ENCODE measurements at regions not wholly inside any gene's neighbourhood (a gene's known extent, or its start where the extent isn't known, plus 50 kb on each side); places are given as distances from the start of the nearest gene placed in this dataset.

DNA sequence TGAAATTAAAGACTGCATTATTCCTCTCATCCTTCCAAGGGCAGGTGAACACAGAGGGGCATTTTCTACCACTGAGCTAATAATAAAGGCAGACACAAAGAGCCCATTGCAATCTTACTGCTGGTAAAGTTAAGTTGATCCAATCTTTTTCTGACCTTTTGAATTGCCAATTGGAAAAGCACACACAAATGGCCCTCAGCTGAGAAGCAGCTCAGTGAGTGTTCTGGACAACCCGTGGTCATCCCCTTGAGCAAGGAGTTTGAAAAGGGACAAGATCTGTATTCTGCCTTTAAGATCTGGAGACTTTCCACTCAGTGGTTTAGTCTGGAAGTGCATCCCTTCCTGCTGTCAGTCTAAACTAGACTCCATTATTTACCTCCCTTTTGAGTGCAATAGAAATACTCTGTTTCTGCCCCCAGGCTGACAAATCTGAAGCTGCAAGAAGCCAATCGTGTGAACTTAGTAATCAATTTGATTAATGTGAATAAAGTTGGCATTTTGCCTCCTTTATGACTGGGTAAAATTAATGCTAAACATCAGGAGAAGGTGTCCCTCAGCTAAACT lies 835.7 kb downstream of the MAT2B start:
- TF ChIP-seq CTCF (IDR thresholded peaks at IDR 0.05; ENCODE audit: insufficient read depth, low read length, severe bottlenecking): no peak
- no peak overlapping the region for H3K4me3 ChIP-seq (ENCODE audit: low read depth, low read length)
- DNase-seq (ENCODE audit: low read depth) (no peak), FAIRE-seq (no peak)
- no peaks in the 10 kb centered on the region for H3K36me3 ChIP-seq (ENCODE audit: control insufficient read depth, insufficient read depth, low read length)
- H3K27me3 ChIP-seq (ENCODE audit: control insufficient read depth, insufficient read depth, low read length): no peaks in the 10 kb centered on the region

GRCh38 chr5:164345173-164345849 lies 839.9 kb downstream of the MAT2B start:
- H3K27me3 ChIP-seq (ENCODE audit: control insufficient read depth, insufficient read depth, low read length): no peaks in the 10 kb centered on the region
- FAIRE-seq (no peak), DNase-seq (ENCODE audit: low read depth) (peak; percentile 57)
- H3K36me3 ChIP-seq (ENCODE audit: control insufficient read depth, insufficient read depth, low read length): no peaks in the 10 kb centered on the region
- no peak for TF ChIP-seq CTCF (IDR thresholded peaks at IDR 0.05; ENCODE audit: insufficient read depth, low read length, severe bottlenecking)
- no peak overlapping the region for H3K4me3 ChIP-seq (ENCODE audit: low read depth, low read length)

DNA sequence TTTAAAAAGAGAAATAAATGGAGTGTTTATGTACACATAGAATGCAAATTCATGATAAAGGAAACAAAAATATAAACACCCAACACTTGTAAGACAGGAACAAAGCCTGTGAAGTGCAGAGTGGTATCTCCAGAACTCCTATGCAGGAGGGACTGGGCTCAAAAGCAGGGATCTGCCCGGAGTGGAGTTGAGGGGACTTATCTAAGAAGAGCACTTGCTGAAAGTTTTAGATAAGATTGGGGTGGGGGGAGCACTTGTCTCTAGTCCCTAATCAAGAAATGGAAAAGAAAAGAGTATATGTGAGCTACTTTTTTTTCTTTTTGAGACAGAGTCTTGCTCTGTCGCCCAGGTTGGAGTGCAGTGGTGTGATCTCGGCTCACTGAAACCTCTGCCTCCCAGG lies 840.4 kb downstream of the MAT2B start:
- no peaks in the 10 kb centered on the region for H3K27me3 ChIP-seq (ENCODE audit: control insufficient read depth, insufficient read depth, low read length)
- TF ChIP-seq CTCF (IDR thresholded peaks at IDR 0.05; ENCODE audit: insufficient read depth, low read length, severe bottlenecking): no peak
- H3K4me3 ChIP-seq (ENCODE audit: low read depth, low read length): no peak overlapping the region
- no peak for FAIRE-seq
- H3K36me3 ChIP-seq (ENCODE audit: control insufficient read depth, insufficient read depth, low read length): no peaks in the 10 kb centered on the region
- DNase-seq (ENCODE audit: low read depth): no peak

- DNase-seq (ENCODE audit: low read depth): no peak
- TF ChIP-seq CTCF (IDR thresholded peaks at IDR 0.05; ENCODE audit: insufficient read depth, low read length, severe bottlenecking): no peak
- Histone ChIP-seq H3K36me3 (ENCODE audit: control insufficient read depth, insufficient read depth, low read length) (no peaks in the 10 kb centered on the region), H3K27me3 (ENCODE audit: control insufficient read depth, insufficient read depth, low read length) (no peaks in the 10 kb centered on the region), H3K4me3 (ENCODE audit: low read depth, low read length) (no peak overlapping the region)
- FAIRE-seq: no peak
These were observed 841.6 kb downstream of the MAT2B start for GRCh38 chr5:164346785-164347630.

DNA sequence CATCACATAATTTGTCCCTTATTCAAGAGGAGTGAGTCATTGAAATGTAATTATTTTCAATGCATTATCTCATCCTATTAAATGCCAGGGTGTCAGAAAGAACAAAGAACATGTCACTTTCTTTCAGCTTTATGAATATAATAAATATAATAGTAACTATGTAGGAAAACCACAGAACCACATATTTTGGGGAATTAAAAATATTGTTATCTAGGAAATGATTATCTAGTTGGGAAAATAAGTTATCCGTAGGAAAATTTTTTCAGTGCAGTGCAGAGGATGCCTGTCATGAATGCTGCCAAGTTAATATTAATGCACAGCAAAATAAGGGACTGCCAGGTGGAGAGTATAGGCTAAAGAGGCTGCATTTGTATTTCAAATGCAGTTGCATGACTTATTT lies 844.8 kb downstream of the MAT2B start:
- Histone ChIP-seq H3K4me3 (ENCODE audit: low read depth, low read length) (no peak overlapping the region), H3K27me3 (ENCODE audit: control insufficient read depth, insufficient read depth, low read length) (no peaks in the 10 kb centered on the region), H3K36me3 (ENCODE audit: control insufficient read depth, insufficient read depth, low read length) (no peaks in the 10 kb centered on the region)
- FAIRE-seq (no peak), DNase-seq (ENCODE audit: low read depth) (no peak)
- TF ChIP-seq CTCF (IDR thresholded peaks at IDR 0.05; ENCODE audit: insufficient read depth, low read length, severe bottlenecking): no peak

Data from bronchial epithelial cell (primary cell).